Panc1 (cell line): ENCODE measurements at regions not wholly inside any gene's neighbourhood (a gene's known extent, or its start where the extent isn't known, plus 50 kb on each side); places are given as distances from the start of the nearest gene placed in this dataset.

Experiments
- ATAC-seq: fragments of 200-7000 bp; cut with Tn5 transposase; 2 replicates; pipeline ENCODE4 v1.9.1; 2020; ENCODE audit warnings: mild to moderate bottlenecking, moderate library complexity
- BruUV-seq: library from RNA; stranded (reverse); fragments of 400-500 nt; replicated peaks from 2 replicates; lab custom pipeline; 2021; lab: Mats Ljungman, UMichigan
- CTCF ChIA-PET: fragments of 300-600 bp; sonication (Branson Sonifier 250); formaldehyde crosslinking; loops from one replicate; lab custom pipeline; 2022; ENCODE audit warnings: antibody characterized with exemption; lab: Charles Lee
- POLR2A ChIA-PET: fragments of 300-600 bp; sonication (Branson Sonifier 250); formaldehyde crosslinking; loops from one replicate; lab custom pipeline; 2022; ENCODE audit warnings: antibody characterized with exemption; lab: Charles Lee
- DNase-seq: peaks from one replicate; pipeline ENCODE4 v3.0.0-alpha.2; 2010; ENCODE audit warnings: low read depth, low spot score
- H3K27ac ChIP-seq: 2 replicates; pipeline ENCODE4 v1.5.1; 2011; ENCODE audit warnings: mild to moderate bottlenecking, low read length, inconsistent platforms
- H3K27me3 ChIP-seq: fragments of 200-500 bp; sonication (Bioruptor generic); 2 replicates; pipeline ENCODE4 v1.6.0; 2014; ENCODE audit warnings: low read length, inconsistent platforms; ENCODE audit not compliant: control insufficient read depth, insufficient read depth
- H3K36me3 ChIP-seq: fragments of 200-500 bp; sonication (Bioruptor generic); 2 replicates; pipeline ENCODE4 v1.5.1; 2014; ENCODE audit warnings: inconsistent platforms, mild to moderate bottlenecking, low read length, moderate library complexity; ENCODE audit not compliant: control insufficient read depth, insufficient read depth
- H3K4me1 ChIP-seq: 2 replicates; pipeline ENCODE4 v1.5.1; 2011; ENCODE audit warnings: inconsistent platforms, mild to moderate bottlenecking, low read length, moderate library complexity; ENCODE audit not compliant: control insufficient read depth, insufficient read depth
- H3K4me3 ChIP-seq, 2 experiments: 2 replicates each; pipeline ENCODE4 v1.5.1; 2011 to 2012; ENCODE audit warnings: low read depth in 2 of 2, low read length in 2 of 2, mild to moderate bottlenecking in 2 of 2, inconsistent platforms in 1 of 2, moderate library complexity in 1 of 2
- H3K9me3 ChIP-seq: fragments of 200-500 bp; sonication (Bioruptor generic); 2 replicates; pipeline ENCODE4 v1.5.1; 2014; ENCODE audit warnings: low read depth, mild to moderate bottlenecking, inconsistent platforms, low read length, moderate library complexity; ENCODE audit not compliant: control insufficient read depth, insufficient read depth
- POLR2AphosphoS5 ChIP-seq: IDR thresholded peaks from 2 replicates; pipeline ENCODE4 v1.6.1; 2012; ENCODE audit warnings: mild to moderate bottlenecking, low read depth, low read length, moderate library complexity
- SIN3A ChIP-seq: IDR thresholded peaks from 2 replicates; pipeline ENCODE4 v1.6.1; 2012; ENCODE audit warnings: low read depth, mild to moderate bottlenecking, low read length, moderate library complexity, borderline replicate concordance; ENCODE audit not compliant: insufficient read depth
- TCF7L2 ChIP-seq: IDR thresholded peaks from 2 replicates; pipeline ENCODE4 v1.6.1; 2011; ENCODE audit warnings: mild to moderate bottlenecking, low read depth, low read length, inconsistent platforms
- in situ Hi-C: cut with HindIII; loops from 2 replicates; pipeline ENCODE4 v1.10.0; 2016; ENCODE audit warnings: low sequenced_read_pairs, low pct_unique_long_range_greater_than_20kb
- intact Hi-C: fragments of 100-400 bp; cut with micrococcal nuclease; formaldehyde crosslinking; loops from one replicate; pipeline ENCODE4 v1.10.0; 2022; ENCODE audit not compliant: unreplicated experiment
- TF ChIP-seq, protein P1 (sequence below), 2 experiments: IDR thresholded peaks; 2 replicates each; pipeline ENCODE4 v1.6.1; 2011 to 2012; ENCODE audit warnings: low read depth in 2 of 2, control low read depth in 1 of 2, low read length in 1 of 2, mild to moderate bottlenecking in 1 of 2, moderate library complexity in 1 of 2; ENCODE audit not compliant: insufficient read depth in 1 of 2
- TF ChIP-seq, protein P2 (sequence below): fragments of 450-650 bp; IDR thresholded peaks from 2 replicates; pipeline ENCODE4 v1.5.1; 2017; ENCODE audit warnings: mild to moderate bottlenecking

DNA sequence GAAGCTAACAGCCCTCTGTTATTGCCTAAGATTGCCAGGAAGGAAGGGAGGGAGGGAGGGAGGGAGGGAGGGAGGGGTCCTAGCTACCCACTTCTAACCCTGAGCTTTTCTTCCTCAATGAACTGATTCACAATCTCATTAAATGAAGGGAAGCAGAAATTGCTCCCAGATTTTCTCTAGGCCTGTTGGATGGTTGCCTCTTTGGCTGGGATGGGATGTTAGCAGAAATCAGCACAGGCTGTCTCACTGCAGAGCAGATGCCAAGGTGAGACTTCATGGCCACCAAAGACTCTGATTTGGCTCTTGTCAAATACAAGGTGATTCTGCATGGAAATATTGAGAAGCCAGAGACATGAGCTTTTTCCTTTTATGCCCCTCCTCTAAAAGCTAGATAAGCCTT, 578.6 kb downstream of the ACTL7B start:
- CTCF ChIA-PET, result no interaction called here
- Histone ChIP-seq H3K27me3 (no peaks in the 10 kb centered on the region), H3K27ac (no peak overlapping the region), H3K4me3 (no peak overlapping the region), H3K36me3 (no peaks in the 10 kb centered on the region), H3K4me1 (no peaks in the 10 kb centered on the region), H3K9me3 (no peaks in the 10 kb centered on the region)
- no TSS peak for BruUV-seq
- DNase-seq (no peak), ATAC-seq (no peak)
- POLR2A ChIA-PET, result no interaction called here
- intact Hi-C loops (no loop called here), in situ Hi-C loops (no loop called here)
- TF ChIP-seq TCF7L2, result no peak
- TF ChIP-seq POLR2AphosphoS5, result no peak
- TF ChIP-seq, protein P1, sequence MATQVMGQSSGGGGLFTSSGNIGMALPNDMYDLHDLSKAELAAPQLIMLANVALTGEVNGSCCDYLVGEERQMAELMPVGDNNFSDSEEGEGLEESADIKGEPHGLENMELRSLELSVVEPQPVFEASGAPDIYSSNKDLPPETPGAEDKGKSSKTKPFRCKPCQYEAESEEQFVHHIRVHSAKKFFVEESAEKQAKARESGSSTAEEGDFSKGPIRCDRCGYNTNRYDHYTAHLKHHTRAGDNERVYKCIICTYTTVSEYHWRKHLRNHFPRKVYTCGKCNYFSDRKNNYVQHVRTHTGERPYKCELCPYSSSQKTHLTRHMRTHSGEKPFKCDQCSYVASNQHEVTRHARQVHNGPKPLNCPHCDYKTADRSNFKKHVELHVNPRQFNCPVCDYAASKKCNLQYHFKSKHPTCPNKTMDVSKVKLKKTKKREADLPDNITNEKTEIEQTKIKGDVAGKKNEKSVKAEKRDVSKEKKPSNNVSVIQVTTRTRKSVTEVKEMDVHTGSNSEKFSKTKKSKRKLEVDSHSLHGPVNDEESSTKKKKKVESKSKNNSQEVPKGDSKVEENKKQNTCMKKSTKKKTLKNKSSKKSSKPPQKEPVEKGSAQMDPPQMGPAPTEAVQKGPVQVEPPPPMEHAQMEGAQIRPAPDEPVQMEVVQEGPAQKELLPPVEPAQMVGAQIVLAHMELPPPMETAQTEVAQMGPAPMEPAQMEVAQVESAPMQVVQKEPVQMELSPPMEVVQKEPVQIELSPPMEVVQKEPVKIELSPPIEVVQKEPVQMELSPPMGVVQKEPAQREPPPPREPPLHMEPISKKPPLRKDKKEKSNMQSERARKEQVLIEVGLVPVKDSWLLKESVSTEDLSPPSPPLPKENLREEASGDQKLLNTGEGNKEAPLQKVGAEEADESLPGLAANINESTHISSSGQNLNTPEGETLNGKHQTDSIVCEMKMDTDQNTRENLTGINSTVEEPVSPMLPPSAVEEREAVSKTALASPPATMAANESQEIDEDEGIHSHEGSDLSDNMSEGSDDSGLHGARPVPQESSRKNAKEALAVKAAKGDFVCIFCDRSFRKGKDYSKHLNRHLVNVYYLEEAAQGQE (IDR thresholded peaks at IDR 0.05; ENCODE audit: insufficient read depth in 1 of 2, low read depth in 2 of 2, low read length in 1 of 2), result no peak
- TF ChIP-seq SIN3A, result no peak
- TF ChIP-seq, protein P2, sequence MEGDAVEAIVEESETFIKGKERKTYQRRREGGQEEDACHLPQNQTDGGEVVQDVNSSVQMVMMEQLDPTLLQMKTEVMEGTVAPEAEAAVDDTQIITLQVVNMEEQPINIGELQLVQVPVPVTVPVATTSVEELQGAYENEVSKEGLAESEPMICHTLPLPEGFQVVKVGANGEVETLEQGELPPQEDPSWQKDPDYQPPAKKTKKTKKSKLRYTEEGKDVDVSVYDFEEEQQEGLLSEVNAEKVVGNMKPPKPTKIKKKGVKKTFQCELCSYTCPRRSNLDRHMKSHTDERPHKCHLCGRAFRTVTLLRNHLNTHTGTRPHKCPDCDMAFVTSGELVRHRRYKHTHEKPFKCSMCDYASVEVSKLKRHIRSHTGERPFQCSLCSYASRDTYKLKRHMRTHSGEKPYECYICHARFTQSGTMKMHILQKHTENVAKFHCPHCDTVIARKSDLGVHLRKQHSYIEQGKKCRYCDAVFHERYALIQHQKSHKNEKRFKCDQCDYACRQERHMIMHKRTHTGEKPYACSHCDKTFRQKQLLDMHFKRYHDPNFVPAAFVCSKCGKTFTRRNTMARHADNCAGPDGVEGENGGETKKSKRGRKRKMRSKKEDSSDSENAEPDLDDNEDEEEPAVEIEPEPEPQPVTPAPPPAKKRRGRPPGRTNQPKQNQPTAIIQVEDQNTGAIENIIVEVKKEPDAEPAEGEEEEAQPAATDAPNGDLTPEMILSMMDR, result no peak

DNA sequence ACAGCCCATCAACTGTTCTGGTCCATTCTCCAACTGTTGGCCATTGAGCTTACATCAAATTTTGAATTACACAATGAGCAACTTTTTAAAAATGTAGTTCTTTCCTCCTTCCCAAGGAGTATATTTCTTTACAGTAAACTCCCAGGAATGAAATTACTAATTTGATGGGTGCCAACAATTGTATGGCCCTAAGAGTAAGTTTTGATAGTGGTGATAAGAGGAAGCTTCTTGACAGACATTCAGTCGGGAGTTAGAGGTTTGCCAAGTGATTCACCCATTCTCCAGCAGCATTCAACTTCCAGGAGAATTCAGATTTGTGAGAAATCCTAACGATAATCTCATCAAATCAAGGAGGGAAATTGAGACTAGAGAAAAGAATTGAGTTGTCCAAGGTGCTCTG, 579.9 kb downstream of the ACTL7B start:
- BruUV-seq, result no TSS peak
- Histone ChIP-seq H3K36me3 (no peaks in the 10 kb centered on the region), H3K4me1 (no peaks in the 10 kb centered on the region), H3K9me3 (no peaks in the 10 kb centered on the region), H3K27me3 (no peaks in the 10 kb centered on the region), H3K4me3 (no peak overlapping the region), H3K27ac (no peak overlapping the region)
- intact Hi-C loops (no loop called here), in situ Hi-C loops (no loop called here)
- ChIA-PET CTCF (no interaction called here), POLR2A (no interaction called here)
- ATAC-seq, result no peak
- no peak for DNase-seq
- TF ChIP-seq, protein P2, result no peak
- TF ChIP-seq POLR2AphosphoS5 (no peak), TCF7L2 (no peak), SIN3A (no peak)
- TF ChIP-seq, protein P1 (IDR thresholded peaks at IDR 0.05; ENCODE audit: insufficient read depth in 1 of 2, low read depth in 2 of 2, low read length in 1 of 2), result no peak
